Activated CD8-positive, alpha-beta T cell treated with anti-CD3 and anti-CD28 coated beads for 36 hours (primary cell): ENCODE measurements at regions not wholly inside any gene's neighbourhood (a gene's known extent, or its start where the extent isn't known, plus 50 kb on each side); places are given as distances from the start of the nearest gene placed in this dataset.

Experiments used
- ATAC-seq: fragments of 200-7000 bp; cut with Tn5 transposase; one replicate; pipeline ENCODE4 v1.10.0; 2021; ENCODE audit warnings: mild to moderate bottlenecking, moderate library complexity
- CTCF ChIA-PET: fragments of 350-600 bp; sonication (Branson Sonifier 250); formaldehyde crosslinking; loops from one replicate; lab custom pipeline; 2021; ENCODE audit warnings: antibody characterized with exemption; lab: Charles Lee
- POLR2A ChIA-PET: fragments of 350-600 bp; sonication (Branson Sonifier 250); formaldehyde crosslinking; loops from one replicate; lab custom pipeline; 2021; ENCODE audit warnings: antibody characterized with exemption; lab: Charles Lee
- DNase-seq: peaks from one replicate; pipeline ENCODE4 v3.0.0-alpha.2; 2020
- H3K27ac Mint-ChIP-seq: one replicate; pipeline ENCODE4 v1.8.0; 2021; ENCODE audit warnings: mild to moderate bottlenecking, mixed read lengths
- H3K27me3 Mint-ChIP-seq: one replicate; pipeline ENCODE4 v1.8.0; 2021; ENCODE audit warnings: mixed read lengths
- H3K36me3 Mint-ChIP-seq: one replicate; pipeline ENCODE4 v1.8.0; 2021; ENCODE audit warnings: low read depth, mixed read lengths
- H3K4me1 Mint-ChIP-seq: one replicate; pipeline ENCODE4 v1.8.0; 2021; ENCODE audit warnings: low read depth, mixed read lengths
- H3K4me3 Mint-ChIP-seq: one replicate; pipeline ENCODE4 v1.8.0; 2021; ENCODE audit warnings: mild to moderate bottlenecking, moderate library complexity, mixed read lengths
- H3K9me3 Mint-ChIP-seq: one replicate; pipeline ENCODE4 v1.8.0; 2021; ENCODE audit warnings: mixed read lengths
- intact Hi-C: fragments of 100-400 bp; cut with micrococcal nuclease; formaldehyde crosslinking; loops from one replicate; pipeline ENCODE4 v1.10.0; 2022
- TF ChIP-seq, protein P1 (sequence below): fragments of 200-600 bp; IDR thresholded peaks from one replicate; pipeline ENCODE4 v1.8.0; 2022; ENCODE audit warnings: antibody characterized with exemption, mild to moderate bottlenecking

DNA sequence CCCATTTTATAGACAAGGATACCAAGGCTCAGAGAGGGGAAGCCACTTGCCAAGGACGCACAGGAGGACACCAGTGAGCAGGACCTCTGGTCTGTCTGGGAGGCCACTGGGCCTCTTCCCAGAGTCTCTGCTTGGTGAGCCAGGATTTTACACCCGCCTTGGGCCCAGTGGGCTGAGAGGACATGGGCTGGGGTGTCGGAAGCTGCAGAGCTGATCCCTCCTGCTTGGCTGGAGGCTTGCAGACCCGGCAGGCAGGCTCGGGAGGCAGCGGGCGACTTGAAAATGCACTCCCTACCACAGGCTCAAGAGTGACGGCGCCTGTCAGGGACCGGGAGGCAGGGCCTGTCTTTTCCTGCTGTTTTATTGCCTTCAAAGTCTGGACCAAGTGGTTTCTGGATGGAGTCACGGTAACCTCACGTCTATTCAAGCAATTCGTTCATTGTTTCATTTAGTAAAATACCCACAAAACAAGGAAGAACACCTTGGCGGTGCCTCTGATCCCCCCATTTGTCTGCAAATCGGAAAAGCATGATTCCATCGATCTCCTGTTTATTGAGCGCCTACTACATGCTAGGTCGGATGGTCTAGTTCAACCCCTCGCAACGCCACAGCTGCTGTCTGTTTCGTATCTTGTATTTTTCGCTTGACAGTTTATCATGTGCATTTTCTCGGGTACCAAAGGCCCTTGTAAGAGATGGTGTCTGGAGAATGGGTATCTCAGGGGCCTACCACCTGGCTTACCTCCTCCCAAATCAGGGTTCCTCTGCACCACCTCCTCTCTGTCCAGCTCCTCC, 108.1 kb upstream of the IER5L start:
- peaks cover 3% of the 10 kb centered on the region for H3K4me1 Mint-ChIP-seq
- H3K27me3 Mint-ChIP-seq = no peaks in the 10 kb centered on the region
- no peak for DNase-seq
- H3K27ac Mint-ChIP-seq = no peak overlapping the region
- intact Hi-C loops = no loop called here
- H3K36me3 Mint-ChIP-seq = no peaks in the 10 kb centered on the region
- no peaks in the 10 kb centered on the region for H3K9me3 Mint-ChIP-seq
- no peak for ATAC-seq
- CTCF ChIA-PET = no interaction called here
- POLR2A ChIA-PET = interaction anchor here (0.5 to 0.6 kb wide), 2 partner anchors 60 to 379 kb away, joined by 3 read pairs; no protein-coding TSS in a partner anchor
- TF ChIP-seq, protein P1, sequence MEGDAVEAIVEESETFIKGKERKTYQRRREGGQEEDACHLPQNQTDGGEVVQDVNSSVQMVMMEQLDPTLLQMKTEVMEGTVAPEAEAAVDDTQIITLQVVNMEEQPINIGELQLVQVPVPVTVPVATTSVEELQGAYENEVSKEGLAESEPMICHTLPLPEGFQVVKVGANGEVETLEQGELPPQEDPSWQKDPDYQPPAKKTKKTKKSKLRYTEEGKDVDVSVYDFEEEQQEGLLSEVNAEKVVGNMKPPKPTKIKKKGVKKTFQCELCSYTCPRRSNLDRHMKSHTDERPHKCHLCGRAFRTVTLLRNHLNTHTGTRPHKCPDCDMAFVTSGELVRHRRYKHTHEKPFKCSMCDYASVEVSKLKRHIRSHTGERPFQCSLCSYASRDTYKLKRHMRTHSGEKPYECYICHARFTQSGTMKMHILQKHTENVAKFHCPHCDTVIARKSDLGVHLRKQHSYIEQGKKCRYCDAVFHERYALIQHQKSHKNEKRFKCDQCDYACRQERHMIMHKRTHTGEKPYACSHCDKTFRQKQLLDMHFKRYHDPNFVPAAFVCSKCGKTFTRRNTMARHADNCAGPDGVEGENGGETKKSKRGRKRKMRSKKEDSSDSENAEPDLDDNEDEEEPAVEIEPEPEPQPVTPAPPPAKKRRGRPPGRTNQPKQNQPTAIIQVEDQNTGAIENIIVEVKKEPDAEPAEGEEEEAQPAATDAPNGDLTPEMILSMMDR = no peak
- no peak overlapping the region for H3K4me3 Mint-ChIP-seq

GRCh38 chr9:129285382-129285781, 107.3 kb upstream of the IER5L start:
- no peak for DNase-seq
- no peak for ATAC-seq
- H3K27ac Mint-ChIP-seq = no peak overlapping the region
- ChIA-PET POLR2A (no interaction called here), CTCF (no interaction called here)
- intact Hi-C loops = no loop called here
- no peaks in the 10 kb centered on the region for H3K27me3 Mint-ChIP-seq
- no peaks in the 10 kb centered on the region for H3K4me1 Mint-ChIP-seq
- H3K9me3 Mint-ChIP-seq = no peaks in the 10 kb centered on the region
- H3K4me3 Mint-ChIP-seq = no peak overlapping the region
- no peaks in the 10 kb centered on the region for H3K36me3 Mint-ChIP-seq
- TF ChIP-seq, protein P1 = no peak

DNA sequence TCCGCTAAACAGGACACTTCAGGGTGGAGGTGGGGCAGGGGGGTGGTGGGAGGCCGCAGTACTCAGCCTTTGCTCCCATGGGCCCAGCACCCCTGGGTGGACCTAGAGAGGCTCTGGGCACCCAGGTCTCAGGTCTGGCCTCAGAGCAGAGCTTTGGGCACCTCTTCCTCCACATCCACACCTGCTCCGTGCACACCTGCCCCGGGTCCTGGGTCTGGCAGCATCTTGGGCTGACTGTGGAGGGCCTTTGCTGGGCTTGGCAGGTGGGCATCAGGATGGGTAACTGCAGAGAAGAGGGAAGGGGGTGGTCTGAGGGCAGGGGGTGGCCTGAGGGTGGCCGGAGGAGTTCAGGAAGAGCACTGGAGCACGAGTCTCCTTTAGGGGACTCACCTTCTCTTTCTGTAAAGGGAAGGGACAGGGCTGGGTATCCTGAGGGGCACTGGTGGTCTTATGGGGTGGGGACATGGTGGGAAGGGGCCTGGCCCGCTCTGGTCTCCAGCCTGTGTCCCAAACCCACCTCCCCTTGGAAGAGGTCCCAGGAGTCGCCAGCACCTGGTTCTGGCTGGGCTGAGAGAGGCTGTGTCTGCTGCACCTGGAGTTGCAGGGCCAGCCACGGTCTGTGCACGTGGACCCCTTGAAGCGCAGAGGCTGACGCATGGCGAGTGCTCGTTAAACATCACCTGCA, 106.7 kb upstream of the IER5L start:
- Mint-ChIP-seq H3K4me1 (no peaks in the 10 kb centered on the region), H3K9me3 (no peaks in the 10 kb centered on the region), H3K27ac (no peak overlapping the region), H3K36me3 (no peaks in the 10 kb centered on the region), H3K4me3 (no peak overlapping the region), H3K27me3 (no peaks in the 10 kb centered on the region)
- ChIA-PET POLR2A (no interaction called here), CTCF (no interaction called here)
- intact Hi-C loops = no loop called here
- no peak for DNase-seq
- TF ChIP-seq, protein P1 = no peak
- no peak for ATAC-seq

DNA sequence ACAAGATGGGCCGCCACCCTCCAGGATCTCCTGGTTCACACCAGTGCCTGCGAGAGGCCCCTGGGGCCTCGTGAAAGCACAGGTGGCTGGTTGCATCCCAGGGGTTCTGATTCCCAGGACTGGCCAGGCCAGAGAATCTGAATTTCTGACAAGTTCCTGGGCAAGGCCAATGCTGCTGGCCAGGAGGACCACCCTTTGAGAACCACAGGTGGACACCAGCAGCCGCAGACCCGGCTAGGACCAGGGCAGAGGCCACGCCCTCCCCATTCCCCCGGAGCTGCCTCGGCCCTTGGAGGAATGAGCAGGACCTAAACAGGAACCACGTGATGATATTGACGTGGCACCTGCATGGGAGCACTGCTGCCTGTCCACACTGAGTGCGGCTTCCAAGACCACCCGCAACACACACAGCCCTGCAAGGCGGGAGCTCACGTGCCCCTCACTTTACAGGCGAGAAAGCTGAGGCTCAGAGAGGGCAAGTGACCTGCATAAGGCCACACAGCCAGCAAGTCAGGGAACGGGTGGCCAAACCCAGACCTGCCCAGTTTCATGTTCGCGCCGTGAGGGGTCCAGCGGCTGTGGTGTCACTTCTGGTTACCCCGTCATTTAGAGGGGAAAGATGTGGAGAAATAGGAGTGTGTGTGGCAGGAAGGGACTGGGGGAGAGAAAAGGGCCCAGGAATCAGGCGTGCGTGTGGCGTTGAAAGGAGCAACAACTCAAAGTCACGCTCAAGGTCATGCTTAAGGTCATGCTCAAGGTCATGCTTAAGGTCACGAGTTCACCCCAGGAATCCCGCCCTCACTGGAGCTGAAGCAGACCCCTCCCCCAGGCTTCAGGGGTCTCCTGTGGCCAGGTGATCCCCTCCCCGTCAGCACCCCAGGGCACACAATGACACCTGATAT, 105.9 kb upstream of the IER5L start:
- ChIA-PET CTCF (no interaction called here), POLR2A (no interaction called here)
- H3K36me3 Mint-ChIP-seq = no peaks in the 10 kb centered on the region
- DNase-seq = no peak
- no peak overlapping the region for H3K27ac Mint-ChIP-seq
- H3K27me3 Mint-ChIP-seq = no peaks in the 10 kb centered on the region
- intact Hi-C loops = no loop called here
- ATAC-seq = no peak
- H3K9me3 Mint-ChIP-seq = no peaks in the 10 kb centered on the region
- H3K4me3 Mint-ChIP-seq = no peak overlapping the region
- TF ChIP-seq, protein P1 = no peak
- H3K4me1 Mint-ChIP-seq = no peaks in the 10 kb centered on the region
